Activated gamma-delta T cell (primary cell): ENCODE measurements at regions not wholly inside any gene's neighbourhood (a gene's known extent, or its start where the extent isn't known, plus 50 kb on each side); places are given as distances from the start of the nearest gene placed in this dataset.
"Not testable (repeated sequence)": the region's sequence is repeated elsewhere in the genome, so short reads cannot be mapped to it uniquely, and the experiment has no call there.

Experiments
- DNase-seq: peaks from one replicate; lab custom pipeline; 2025; lab: John Stamatoyannopoulos, UW

GRCh38 chr15:20265710-20266109 is 275.9 kb downstream of the GOLGA6L6 start:
- not testable (repeated sequence) for DNase-seq

GRCh38 chr15:20261321-20262280 is 280.0 kb downstream of the GOLGA6L6 start:
- DNase-seq = not testable (repeated sequence)

- DNase-seq = not testable (repeated sequence)
Measured at GRCh38 chr15:20260650-20261049, 280.9 kb downstream of the GOLGA6L6 start.

GRCh38 chr15:20259559-20260190 is 281.9 kb downstream of the GOLGA6L6 start:
- not testable (repeated sequence) for DNase-seq

- DNase-seq = not testable (repeated sequence)
Measured at GRCh38 chr15:20256394-20256793, 285.2 kb downstream of the GOLGA6L6 start.

- not testable (repeated sequence) for DNase-seq
Measured at GRCh38 chr15:20255641-20256040, 286.0 kb downstream of the GOLGA6L6 start.

- not testable (repeated sequence) for DNase-seq
Measured at GRCh38 chr15:20253047-20253615, 288.5 kb downstream of the GOLGA6L6 start.

- not testable (repeated sequence) for DNase-seq
Measured at GRCh38 chr15:20252040-20252439, 289.6 kb downstream of the GOLGA6L6 start.

- not testable (repeated sequence) for DNase-seq
Measured at GRCh38 chr15:20251214-20252005, 290.2 kb downstream of the GOLGA6L6 start.

GRCh38 chr15:20250206-20250605 is 291.4 kb downstream of the GOLGA6L6 start:
- not testable (repeated sequence) for DNase-seq

GRCh38 chr15:20249677-20249970 is 292.0 kb downstream of the GOLGA6L6 start:
- DNase-seq = not testable (repeated sequence)

- not testable (repeated sequence) for DNase-seq
Measured at GRCh38 chr15:20248434-20248833, 293.2 kb downstream of the GOLGA6L6 start.

GRCh38 chr15:20247137-20247536 is 294.5 kb downstream of the GOLGA6L6 start:
- not testable (repeated sequence) for DNase-seq

GRCh38 chr15:20246624-20247023 is 295.0 kb downstream of the GOLGA6L6 start:
- not testable (repeated sequence) for DNase-seq

GRCh38 chr15:20245856-20246255 is 295.7 kb downstream of the GOLGA6L6 start:
- DNase-seq = not testable (repeated sequence)

- not testable (repeated sequence) for DNase-seq
Measured at GRCh38 chr15:20244792-20245191, 296.8 kb downstream of the GOLGA6L6 start.

- not testable (repeated sequence) for DNase-seq
Measured at GRCh38 chr15:20243486-20244240, 297.9 kb downstream of the GOLGA6L6 start.

- DNase-seq = not testable (repeated sequence)
Measured at GRCh38 chr15:20240366-20240917, 301.2 kb downstream of the GOLGA6L6 start.

GRCh38 chr15:20239186-20239585 is 302.4 kb downstream of the GOLGA6L6 start:
- DNase-seq = not testable (repeated sequence)

GRCh38 chr15:20237256-20238020 is 304.2 kb downstream of the GOLGA6L6 start:
- not testable (repeated sequence) for DNase-seq
